ENCODE measurements at regions not wholly inside any gene's neighbourhood (a gene's known extent, or its start where the extent isn't known, plus 50 kb on each side); places are given as distances from the start of the nearest gene placed in this dataset.
"Not testable (repeated sequence)": the region's sequence is repeated elsewhere in the genome, so short reads cannot be mapped to it uniquely, and the experiment has no call there.

- Histone ChIP-seq H3K27me3 (no peaks in the 10 kb centered on the region), H3K9me3 (no peaks in the 10 kb centered on the region), H3K4me3 (ENCODE audit: low read depth in 1 of 2, low read length in 1 of 2) (no peak overlapping the region), H3K27ac (no peak overlapping the region), H3K4me1 (ENCODE audit: control insufficient read depth in 1 of 2, insufficient read depth in 1 of 2, low read depth in 1 of 2, low read length in 1 of 2) (no peaks in the 10 kb centered on the region), H3K36me3 (no peaks in the 10 kb centered on the region)
- no peak for TF ChIP-seq CTCF (IDR thresholded peaks at IDR 0.05)
Observed at GRCh38 chr16:26623442-26623841, 443.3 kb upstream of the C16orf82 start.

GRCh38 chr16:26627958-26628357, 438.8 kb upstream of the C16orf82 start:
- Histone ChIP-seq H3K9me3 (no peaks in the 10 kb centered on the region), H3K4me3 (ENCODE audit: low read depth in 1 of 2, low read length in 1 of 2) (no peak overlapping the region), H3K36me3 (no peaks in the 10 kb centered on the region), H3K4me1 (ENCODE audit: control insufficient read depth in 1 of 2, insufficient read depth in 1 of 2, low read depth in 1 of 2, low read length in 1 of 2) (no peaks in the 10 kb centered on the region), H3K27ac (no peak overlapping the region), H3K27me3 (no peaks in the 10 kb centered on the region)
- TF ChIP-seq CTCF (IDR thresholded peaks at IDR 0.05) = no peak

DNA sequence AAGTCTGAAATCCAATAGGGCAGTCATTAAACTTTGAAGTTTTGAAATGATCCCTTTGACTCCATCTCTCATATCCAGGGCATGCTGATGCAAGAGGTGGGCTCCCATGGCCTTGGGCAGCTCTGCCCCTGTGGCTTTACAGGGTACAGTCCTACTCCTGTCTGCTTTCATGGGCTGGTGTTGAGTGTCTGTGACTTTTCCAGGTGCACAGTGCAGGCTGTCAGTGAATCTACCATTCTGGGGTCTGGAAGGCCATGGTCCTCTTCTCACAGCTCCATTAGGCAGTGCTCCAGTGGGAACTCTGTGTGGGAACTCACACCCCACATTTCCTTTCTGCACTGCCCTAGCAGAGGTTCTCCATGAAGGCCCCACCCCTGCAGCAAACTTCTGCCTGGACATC, 435.4 kb upstream of the C16orf82 start:
- not testable (repeated sequence) for H3K27ac ChIP-seq; H3K27me3 ChIP-seq; H3K36me3 ChIP-seq; H3K4me3 ChIP-seq (ENCODE audit: low read depth in 1 of 2, low read length in 1 of 2); H3K4me1 ChIP-seq (ENCODE audit: control insufficient read depth in 1 of 2, insufficient read depth in 1 of 2, low read depth in 1 of 2, low read length in 1 of 2); H3K9me3 ChIP-seq

- no peak for TF ChIP-seq CTCF (IDR thresholded peaks at IDR 0.05)
- H3K27me3 ChIP-seq = peaks cover 4% of the 10 kb centered on the region
- H3K4me1 ChIP-seq (ENCODE audit: control insufficient read depth in 1 of 2, insufficient read depth in 1 of 2, low read depth in 1 of 2, low read length in 1 of 2) = no peaks in the 10 kb centered on the region
- H3K9me3 ChIP-seq = no peaks in the 10 kb centered on the region
- H3K27ac ChIP-seq = no peak overlapping the region
- no peaks in the 10 kb centered on the region for H3K36me3 ChIP-seq
- no peak overlapping the region for H3K4me3 ChIP-seq (ENCODE audit: low read depth in 1 of 2, low read length in 1 of 2)
Observed at GRCh38 chr16:26642047-26642664, 424.6 kb upstream of the C16orf82 start.

- Histone ChIP-seq H3K36me3 (no peaks in the 10 kb centered on the region), H3K4me1 (ENCODE audit: control insufficient read depth in 1 of 2, insufficient read depth in 1 of 2, low read depth in 1 of 2, low read length in 1 of 2) (no peaks in the 10 kb centered on the region), H3K27me3 (peaks cover 4% of the 10 kb centered on the region), H3K9me3 (no peaks in the 10 kb centered on the region), H3K27ac (no peak overlapping the region), H3K4me3 (ENCODE audit: low read depth in 1 of 2, low read length in 1 of 2) (no peak overlapping the region)
- no peak for TF ChIP-seq CTCF (IDR thresholded peaks at IDR 0.05)
Observed at GRCh38 chr16:26643519-26643918, 423.2 kb upstream of the C16orf82 start.

DNA sequence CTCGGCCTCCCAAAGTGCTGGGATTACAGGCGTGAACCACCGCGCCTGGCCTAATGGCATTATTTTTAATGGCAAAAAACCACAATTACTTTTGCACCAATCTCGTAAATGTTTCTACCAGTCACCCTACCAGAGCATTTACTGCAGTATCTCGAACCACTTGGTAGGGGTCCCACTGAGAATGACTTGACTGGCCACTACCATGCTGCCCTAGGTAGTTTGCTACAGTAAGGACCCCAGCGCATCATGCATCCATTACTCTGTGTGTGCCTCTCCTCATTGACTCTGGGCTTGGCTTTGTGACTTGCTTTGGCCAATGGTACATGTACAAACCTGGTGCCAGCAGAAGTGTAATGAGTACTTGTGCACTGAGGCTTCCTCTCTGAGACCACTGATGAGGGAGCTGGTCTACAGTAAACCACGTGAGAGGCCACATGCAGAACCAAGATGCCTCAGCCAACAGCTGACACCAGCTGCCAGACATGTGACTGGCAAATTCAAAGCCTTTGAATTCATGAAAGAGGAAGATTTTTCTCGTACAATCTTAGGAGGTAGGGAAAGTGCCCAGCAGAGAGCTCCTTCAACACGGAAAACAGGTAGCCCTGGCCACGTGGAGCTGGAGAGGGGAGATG, 421.7 kb upstream of the C16orf82 start:
- H3K4me1 ChIP-seq (ENCODE audit: control insufficient read depth in 1 of 2, insufficient read depth in 1 of 2, low read depth in 1 of 2, low read length in 1 of 2) = no peaks in the 10 kb centered on the region
- peaks cover 4% of the 10 kb centered on the region for H3K27me3 ChIP-seq
- H3K27ac ChIP-seq = no peak overlapping the region
- no peaks in the 10 kb centered on the region for H3K36me3 ChIP-seq
- TF ChIP-seq CTCF (IDR thresholded peaks at IDR 0.05) = no peak
- H3K4me3 ChIP-seq (ENCODE audit: low read depth in 1 of 2, low read length in 1 of 2) = no peak overlapping the region
- no peaks in the 10 kb centered on the region for H3K9me3 ChIP-seq

Measured in neutrophil (primary cell).